HK-2 (cell line): ENCODE measurements at regions not wholly inside any gene's neighbourhood (a gene's known extent, or its start where the extent isn't known, plus 50 kb on each side); places are given as distances from the start of the nearest gene placed in this dataset.

ENCODE experiments used
- DNase-seq: peaks from one replicate; pipeline ENCODE4 v3.0.0-alpha.2; 2018; ENCODE audit not compliant: unreplicated experiment

DNA sequence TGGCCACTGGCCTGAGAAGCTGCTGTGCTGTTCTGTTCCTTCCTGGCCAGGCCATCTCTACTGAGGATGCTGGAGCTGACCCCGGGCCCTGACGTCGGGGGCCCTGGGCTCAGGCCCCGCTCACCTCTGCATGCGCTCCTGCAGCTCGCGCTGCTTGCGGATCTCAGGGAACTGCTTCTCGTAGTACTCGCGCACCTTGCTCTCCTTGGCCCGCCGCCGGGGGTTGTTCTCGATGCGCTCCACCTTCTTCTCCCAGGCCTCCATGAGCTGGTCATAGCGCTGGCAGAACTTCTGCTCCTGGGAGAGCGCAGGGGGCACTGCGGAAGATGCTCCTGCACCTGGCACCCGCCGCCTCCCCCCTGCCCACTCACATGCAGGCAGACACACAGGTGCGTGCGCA, 135.6 kb downstream of the RFLNA start:
- no peak for DNase-seq

GRCh38 chr12:124429535-124429934, 134.6 kb downstream of the RFLNA start:
- no peak for DNase-seq

GRCh38 chr12:124428792-124429281, 133.9 kb downstream of the RFLNA start:
- DNase-seq = no peak

- DNase-seq = no peak
Observed at GRCh38 chr12:124428136-124428791, 133.4 kb downstream of the RFLNA start.

DNA sequence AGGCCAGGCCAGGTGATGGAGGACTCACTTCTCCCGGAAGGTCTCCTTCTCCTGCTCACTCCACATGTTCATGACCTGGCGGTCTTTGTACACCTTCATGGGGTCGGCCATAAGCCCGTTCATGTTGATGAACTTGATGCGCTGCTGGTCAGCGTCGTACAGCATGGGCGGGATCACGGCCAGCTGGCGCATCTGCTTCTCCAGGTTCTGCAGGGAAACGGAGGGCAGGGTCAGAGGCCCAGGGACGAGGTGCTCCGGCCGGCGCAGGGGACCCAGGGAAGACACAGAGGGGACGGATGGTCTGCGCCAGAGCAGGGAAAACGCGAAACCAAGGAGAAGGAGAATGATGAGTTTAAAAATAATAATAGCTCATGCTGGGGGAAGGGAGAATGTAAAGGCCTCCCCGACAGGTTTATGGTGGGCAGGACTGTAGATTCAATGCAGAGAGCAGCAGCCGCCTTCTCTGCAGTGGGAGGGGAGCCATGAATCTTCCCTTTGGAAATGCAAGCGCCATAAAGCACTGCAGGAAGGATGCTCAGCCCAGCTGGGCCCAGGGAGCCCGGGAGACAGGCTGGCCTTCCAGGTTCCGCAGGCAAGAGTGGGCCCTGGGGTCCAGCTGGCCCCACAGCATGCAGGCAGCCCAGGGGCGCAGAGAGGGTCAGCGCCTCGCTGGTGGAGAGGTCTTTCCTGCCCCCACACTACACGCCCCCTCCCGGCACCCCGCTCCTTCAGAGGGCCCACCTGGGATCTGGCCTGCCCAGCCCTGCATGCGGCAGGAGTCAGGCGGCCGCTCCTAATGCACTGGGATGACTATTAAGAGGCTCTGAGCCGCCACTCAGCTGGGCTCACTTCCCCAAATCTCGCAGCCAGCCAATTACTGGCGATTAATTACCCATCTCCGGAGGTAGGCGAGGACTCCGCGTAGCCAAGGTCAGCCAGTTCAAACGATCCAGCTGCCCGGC, 132.0 kb downstream of the RFLNA start:
- no peak for DNase-seq

- no peak for DNase-seq
Observed at GRCh38 chr12:124425667-124426066, 130.8 kb downstream of the RFLNA start.

GRCh38 chr12:124424516-124424905, 129.6 kb downstream of the RFLNA start:
- DNase-seq = no peak

- DNase-seq = no peak
Observed at GRCh38 chr12:124423761-124424515, 129.0 kb downstream of the RFLNA start.

- peak; percentile 94 for DNase-seq
Observed at GRCh38 chr12:124422570-124423523, 128.0 kb downstream of the RFLNA start.

- DNase-seq = peak; percentile 63
Observed at GRCh38 chr12:124422142-124422569, 127.3 kb downstream of the RFLNA start.

DNA sequence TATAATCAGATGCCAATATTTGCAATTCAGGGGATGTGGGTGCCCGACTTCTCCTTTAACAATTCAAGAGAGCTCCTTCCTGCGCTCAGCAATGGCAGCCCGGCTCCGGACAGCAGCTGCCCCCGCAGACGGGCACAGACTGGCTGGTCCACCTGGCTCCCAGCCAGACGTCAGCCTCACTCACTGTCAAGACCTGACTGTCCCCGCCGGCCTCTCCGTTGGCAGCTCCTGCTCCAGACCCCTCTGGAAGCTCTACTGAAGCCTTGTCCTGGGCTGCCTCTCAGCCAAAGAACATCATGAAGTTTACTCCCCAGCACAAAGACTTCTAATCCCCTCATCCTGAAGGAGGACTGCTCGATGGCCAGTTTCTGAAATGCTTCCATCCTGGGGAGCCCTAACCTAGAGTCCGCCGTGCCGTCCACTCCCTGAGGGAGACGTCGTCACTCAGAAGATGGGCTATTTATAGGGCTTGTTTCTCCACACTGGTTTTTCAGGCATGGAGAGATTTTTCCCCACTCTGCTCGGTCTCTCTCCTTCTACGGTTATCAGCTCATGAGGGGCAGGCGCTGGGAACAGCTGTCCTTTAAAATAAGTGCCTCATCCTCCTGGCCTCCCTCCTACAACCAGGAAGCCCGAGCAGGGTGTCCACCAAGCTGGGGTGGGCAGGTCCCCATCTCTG, 126.2 kb downstream of the RFLNA start:
- no peak for DNase-seq

DNA sequence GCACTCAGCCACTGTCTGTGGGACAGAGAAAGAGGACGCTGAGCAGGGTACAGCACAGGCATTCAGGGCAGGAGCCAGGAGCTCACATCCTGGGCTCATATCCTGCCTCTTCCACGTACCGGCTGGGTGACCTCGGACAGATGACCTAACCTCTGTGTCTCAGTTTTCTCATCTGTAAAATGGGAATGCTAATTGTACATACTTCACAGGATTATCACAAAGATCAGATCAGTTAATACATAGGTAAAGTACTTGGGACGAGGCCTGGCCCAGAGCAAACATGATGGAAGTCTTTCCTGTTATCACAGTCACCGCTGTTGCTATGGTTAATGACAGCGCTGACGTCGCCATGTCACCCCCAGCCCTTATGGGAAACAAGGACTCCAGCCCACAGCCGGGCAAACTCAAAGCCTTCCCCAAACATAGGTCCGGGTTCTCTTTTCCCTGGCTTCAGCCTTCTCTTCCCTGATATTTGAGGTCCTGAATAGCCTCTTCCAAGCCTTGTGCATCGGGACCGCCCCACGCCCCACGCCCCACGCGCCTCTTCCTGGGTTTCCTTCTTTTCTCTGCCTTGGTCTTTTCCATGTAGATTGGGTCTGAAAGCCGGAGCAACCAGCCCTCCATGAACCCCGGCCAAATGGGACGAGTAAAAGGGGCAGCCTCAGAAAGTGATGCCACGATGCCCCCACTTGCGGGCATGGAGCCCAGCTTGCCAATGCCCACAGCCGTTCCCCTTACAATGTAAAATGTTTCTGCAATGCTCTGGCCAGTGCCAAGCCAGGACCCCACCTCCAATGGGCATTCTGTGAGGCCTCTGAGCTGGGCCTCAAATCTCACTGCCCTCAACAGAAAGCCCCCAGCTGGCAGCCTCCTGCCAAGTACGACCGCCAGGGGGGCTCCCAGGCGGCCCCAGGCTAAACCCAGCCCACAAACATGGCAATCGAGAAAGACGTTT, 125.4 kb downstream of the RFLNA start:
- DNase-seq = no peak

DNA sequence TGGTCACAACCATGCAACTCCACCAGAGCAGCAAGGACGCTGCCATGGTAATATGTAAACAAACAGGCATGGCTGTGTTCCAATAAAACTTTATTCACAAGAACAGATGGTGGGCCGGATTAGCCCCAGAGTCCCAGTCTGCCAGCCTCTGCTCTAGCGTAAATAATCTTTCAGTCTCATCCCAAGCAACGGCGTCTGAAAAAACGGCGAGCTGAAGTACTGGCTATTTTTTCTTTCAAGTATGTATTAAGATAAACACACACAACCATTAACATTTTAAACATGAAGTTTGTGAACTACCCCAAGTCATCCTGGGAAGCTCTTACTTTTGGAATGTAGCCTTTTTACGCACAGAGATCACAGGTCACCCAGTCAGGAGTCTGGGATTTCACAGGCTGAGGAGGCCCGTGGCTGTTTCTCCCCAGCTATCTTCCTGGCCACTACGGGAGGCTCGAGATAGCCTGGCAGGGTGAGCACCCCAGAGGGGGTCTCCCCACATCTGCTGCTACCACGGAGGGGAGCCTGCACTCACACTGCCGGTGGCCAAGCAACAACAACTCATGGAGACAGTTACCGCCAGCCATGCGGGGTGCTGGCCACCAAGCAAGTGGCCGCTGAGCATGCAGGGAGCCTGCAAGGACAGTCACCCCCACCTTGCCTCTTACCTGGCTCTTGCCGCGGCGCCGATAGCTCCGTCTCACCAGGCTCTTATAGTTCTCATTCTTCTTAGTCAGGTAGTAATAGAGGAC, 124.6 kb downstream of the RFLNA start:
- no peak for DNase-seq

GRCh38 chr12:124418791-124419190, 123.9 kb downstream of the RFLNA start:
- DNase-seq = no peak

DNA sequence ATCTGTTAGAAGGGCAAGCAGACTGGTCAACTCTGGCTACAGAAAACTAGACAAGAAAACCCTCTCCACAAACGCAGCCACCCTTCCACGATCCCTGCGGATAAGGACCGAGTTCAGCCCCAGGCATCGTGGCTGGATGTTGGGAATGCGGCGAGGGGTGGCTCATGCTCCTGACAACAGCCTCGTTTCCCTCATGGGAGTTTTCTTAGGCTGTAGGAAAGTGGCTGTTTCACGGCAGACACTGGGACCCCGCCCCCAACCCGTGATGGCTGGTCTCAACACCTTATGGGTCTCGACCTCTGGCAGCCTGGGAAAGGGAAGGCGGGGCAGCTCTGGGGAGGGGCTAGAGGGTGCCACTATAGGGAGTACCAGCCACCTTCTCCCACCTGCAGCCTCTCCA, 123.3 kb downstream of the RFLNA start:
- no peak for DNase-seq

DNA sequence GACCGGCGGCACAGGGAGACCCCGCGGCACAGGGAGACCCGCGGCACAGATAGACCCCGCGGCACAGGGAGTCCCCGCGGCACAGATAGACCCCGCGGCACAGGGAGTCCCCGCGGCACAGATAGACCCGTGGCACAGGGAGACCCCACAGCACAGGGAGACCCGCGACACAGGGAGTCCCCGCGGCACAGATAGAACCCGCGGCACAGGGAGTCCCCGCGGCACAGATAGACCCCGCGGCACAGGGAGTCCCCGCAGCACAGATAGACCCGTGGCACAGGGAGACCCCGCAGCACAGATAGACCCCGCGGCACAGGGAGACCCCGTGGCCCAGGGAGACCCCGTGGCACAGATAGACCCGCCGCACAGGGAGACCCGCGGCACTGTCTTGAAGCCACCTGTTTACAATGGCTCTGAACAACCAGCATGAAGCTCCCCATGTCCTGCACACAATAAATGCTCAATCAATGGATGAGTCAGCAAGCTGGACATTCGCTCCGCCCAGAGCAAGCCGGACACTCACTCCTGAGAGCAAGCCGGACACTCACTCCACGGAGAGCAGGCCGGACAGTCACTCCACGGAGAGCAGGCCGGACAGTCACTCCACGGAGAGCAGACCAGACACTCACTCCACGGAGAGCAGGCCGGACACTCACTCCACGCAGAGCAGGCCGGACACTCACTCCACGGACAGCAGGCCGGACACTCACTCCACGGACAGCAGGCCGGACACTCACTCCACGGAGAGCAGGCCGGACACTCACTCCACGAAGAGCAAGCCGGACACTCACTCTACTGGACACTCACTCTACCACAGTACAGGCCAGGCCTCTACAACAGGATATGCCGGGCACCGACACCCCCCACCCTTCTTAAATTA, 121.9 kb downstream of the RFLNA start:
- DNase-seq = no peak

DNA sequence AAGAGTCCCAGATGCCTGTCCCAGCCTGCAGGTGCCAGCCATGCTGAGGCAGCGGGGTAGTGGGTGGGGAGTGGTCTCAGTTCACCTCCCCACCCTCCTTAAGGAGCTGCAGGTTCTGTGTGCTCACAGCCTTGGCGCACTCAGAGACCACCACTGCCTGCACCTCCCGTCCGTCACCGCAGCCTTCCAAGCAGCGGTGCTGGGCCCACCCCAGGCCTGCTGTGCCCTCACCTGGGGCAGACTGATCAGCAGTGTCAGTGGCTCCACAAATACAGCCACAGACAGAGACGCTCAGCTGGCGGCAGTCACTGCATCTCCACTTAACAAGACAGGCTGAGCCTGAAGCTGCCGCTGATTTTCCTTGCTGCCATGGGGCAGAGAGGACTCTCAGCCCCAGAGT, 120.2 kb downstream of the RFLNA start:
- no peak for DNase-seq

- no peak for DNase-seq
Observed at GRCh38 chr12:124413915-124414314, 119.0 kb downstream of the RFLNA start.
